ENCODE measurements at regions not wholly inside any gene's neighbourhood (a gene's known extent, or its start where the extent isn't known, plus 50 kb on each side); places are given as distances from the start of the nearest gene placed in this dataset.

DNA sequence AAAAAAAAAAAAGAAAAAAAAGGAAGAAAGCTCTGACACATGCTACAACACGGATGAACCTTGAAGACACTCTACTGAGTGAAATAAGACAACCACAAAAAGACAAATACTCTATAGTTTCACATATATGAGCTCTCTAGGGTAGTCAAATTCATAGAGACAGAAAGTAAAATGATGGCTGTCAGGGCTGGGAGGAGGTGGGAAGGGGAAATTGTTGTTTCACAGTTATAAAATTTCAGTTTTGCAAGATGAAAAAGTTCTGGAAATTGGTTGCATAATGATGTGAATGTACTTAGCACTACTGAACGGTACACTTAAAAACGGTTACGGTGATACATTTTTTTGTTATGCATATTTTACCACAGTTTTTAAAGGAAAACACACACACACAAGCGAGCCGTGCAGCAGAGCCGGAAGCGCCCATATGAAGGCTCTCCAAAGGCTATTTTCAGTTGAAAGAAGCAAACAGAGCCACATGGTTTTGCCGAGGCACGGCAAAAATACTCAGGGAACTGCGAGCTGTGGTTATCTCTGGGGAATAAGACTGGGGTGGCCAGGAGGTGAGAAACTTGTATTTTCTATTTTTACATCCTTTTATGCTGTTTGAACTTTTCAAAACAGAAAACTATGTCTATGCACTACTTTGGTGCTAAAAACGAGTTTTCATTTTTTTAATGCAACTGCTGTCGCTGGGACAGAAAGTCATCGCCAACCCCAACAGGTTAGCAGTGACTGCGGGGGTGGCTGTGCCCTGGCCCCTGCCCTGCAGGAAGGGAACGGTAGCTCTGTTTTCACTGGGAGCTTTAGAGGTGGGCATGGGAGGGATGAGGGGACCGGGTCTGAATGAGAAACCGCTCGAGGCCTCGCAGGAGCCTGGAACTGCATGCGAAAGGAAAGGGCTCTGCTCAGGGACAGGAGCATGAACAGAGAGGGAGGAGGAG is 132.9 kb downstream of the OAT start:
- no peak for DNase-seq

- DNase-seq, result no peak
Observed at GRCh38 chr10:124283949-124284250, 134.8 kb downstream of the OAT start.

- no peak for DNase-seq
Observed at GRCh38 chr10:124283215-124283948, 135.3 kb downstream of the OAT start.

DNA sequence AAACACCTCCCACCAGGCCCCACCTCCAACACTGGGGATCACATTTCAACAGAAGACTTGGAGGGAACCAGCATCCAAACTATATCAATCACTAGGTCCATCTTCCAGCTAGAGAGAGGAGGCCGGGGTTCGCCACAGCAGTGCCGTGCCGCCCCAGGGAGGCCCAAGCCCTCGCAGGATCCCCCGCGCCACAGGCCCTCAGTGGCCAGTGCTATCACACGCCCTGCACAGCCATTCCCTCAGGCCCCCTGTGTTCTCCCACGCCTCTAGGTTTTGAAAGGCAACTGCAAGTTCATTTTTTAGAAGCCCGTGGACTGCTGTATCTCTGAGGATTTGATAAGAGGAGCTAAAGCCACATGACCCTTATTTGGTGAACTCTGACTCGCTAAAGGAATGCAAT is 136.4 kb downstream of the OAT start:
- DNase-seq, result no peak

DNA sequence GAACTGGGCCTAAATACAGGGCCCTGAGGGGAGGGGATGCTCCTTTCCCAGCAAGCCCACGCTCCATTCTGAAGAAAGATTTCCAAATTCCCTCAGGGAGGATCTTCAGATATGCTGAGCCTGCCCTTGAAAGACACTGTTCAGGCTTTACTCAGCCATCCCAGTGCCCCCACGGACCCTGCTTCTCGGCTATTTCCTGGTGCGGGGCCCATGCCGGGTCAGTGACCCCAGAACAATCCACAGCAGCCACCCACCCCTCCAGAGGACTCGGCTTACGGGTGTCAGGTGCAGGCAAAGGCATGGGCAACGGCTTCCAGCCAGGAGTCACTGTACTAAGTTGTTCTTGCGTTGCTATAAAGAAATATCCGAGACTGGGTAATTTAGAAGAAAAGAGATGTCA is 137.1 kb downstream of the OAT start:
- DNase-seq, result no peak

- no peak for DNase-seq
Observed at GRCh38 chr10:124280916-124281315, 137.8 kb downstream of the OAT start.

DNA sequence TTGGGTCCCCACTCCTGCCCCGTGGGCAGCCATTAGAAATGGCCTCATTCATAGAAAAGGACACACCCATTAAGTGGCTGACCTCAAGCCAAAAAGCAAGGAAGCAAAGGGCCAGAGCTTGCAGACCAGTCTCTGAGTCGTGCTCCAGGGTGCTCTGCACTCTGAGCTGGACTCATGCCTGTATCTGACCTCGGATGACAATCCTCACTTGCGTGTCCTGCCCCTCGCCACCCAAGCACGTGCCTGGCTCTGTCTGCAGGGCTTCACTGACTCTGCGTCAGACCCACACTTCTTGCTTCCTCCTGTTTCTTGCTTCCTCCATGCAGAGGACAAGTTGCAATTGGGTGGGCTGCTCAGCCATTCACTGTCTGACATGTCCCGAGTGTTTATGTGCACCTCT is 138.8 kb downstream of the OAT start:
- DNase-seq, result no peak

GRCh38 chr10:124279298-124279697 is 139.4 kb downstream of the OAT start:
- DNase-seq, result no peak

GRCh38 chr10:124278356-124278755 is 140.4 kb downstream of the OAT start:
- no peak for DNase-seq

DNA sequence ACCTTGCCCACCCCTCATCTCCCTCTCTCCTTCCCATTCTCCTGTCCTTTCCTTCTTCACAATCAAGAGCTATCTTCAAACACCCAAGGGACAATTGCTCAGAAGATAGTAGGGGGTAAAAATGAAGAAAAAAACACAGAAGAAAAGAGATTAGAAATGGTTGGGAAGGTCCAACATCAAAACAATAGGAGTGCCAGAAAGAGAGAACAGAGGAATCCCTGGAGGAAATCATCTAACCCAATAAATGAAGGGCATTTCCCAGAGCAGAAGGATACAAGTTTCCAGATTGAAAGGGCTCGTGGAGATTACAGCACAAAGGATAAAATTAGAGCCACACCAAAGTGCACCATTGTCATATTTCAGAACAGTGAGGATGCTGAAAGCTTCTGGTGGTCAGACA is 145.6 kb downstream of the OAT start:
- DNase-seq, result no peak

GRCh38 chr10:124271676-124272075 is 147.0 kb downstream of the OAT start:
- no peak for DNase-seq

DNA sequence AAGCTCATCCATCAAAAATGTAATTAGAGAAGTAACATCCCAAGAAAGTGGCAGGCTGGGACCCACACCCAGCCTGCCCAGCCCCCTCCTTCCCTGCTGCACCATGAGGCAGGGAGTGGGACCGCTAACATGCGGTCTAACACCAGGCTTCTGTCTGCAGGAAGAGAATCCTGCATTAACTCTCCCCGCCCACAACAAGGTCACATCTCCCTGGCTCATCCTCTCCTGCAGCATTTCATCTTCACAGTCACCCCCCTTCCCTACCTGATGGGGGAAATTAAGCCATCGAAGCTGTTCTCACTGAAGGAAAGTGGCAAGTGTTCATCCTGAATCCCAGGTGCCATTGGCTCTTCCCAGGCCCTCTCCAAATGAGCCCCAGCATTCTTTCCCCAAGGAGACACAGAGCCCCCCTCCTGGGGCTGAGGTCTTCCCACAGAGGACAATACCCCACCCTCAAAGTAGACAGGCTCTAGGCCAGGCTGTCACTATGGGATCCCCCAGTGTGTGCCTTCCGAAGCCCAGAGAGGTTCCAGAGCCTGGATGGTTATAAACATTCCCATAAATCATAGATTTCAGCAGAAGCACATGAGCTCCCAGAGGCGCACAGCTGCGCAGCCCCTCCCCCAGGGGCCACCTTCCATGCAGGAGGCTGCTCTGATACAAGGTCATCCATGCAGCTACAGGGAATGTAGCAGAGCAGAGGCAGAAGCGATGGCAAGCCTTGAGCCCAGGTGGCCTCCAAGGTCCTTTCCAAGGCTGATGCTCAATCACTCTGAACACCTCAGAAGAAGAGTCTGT is 148.0 kb downstream of the OAT start:
- no peak for DNase-seq

DNA sequence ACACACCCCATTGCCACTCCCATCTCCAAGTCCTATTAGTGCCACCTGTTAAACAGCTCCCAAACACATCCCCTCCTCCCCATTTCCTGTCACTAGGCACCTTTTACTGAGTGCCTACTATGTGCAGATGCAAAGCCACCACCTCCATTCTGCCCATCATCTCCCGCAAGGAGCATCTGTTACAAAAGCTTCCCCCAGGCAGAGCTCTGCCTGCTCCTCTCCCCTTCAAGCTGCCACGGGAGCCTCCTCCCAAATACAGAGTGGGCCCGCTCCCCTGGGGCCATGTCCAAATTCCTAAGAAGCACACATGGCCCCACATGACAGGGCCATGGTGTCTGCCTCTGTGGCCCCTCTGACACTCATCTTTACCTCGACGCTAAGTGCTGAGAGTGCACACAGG is 149.7 kb downstream of the OAT start:
- no peak for DNase-seq

- no peak for DNase-seq
Observed at GRCh38 chr10:124267911-124268549, 150.7 kb downstream of the OAT start.

DNA sequence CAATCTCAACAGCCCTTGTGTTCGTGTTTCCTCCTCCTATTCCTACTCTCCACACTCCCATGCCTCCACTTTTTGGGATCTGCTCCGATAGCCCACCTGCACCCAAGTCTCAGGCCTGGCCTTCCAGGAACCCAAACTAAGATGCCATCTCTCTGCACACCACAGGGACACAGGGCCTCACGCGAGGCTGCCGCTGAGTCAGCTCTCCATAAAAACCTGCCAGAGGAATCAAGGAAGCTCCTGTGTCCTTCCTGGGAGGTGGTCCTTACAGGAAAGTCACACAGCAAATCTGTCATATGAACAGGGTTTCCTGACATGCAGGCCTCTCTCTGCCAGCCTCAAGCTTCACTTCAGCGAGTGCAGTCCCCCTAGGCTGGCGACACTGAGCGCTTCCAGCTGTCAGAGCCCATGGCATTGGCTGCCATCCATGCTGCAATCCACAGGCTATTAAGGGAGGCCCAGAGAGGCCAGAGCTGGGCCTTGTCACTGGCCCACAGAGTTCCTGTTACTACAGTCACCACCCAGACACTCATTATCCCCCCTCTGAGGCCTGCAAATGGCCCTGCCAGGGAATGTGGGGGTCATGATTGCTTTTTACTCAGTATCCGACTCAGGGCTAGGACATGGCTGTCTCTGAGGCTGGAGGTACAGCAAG is 151.4 kb downstream of the OAT start:
- no peak for DNase-seq

GRCh38 chr10:124266468-124267230 is 152.1 kb downstream of the OAT start:
- DNase-seq, result no peak

GRCh38 chr10:124265776-124266467 is 152.8 kb downstream of the OAT start:
- DNase-seq, result no peak

DNA sequence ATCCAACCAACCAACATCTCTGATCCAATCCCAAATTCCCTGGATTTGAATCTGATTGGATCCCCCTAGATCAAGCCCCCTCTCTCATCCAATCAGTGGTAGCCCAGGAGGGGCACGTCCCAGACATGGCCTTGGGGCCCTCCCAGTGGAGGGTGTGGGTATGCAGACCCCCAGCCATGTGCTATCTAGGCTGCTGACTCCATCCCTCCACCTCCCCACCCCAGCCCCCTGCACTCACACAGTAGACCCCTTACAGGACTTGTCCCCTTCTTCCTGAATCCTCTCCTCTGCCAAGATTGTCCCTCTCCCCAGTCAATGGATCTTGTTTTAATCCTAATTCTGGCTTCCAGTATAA is 153.4 kb downstream of the OAT start:
- no peak for DNase-seq

DNA sequence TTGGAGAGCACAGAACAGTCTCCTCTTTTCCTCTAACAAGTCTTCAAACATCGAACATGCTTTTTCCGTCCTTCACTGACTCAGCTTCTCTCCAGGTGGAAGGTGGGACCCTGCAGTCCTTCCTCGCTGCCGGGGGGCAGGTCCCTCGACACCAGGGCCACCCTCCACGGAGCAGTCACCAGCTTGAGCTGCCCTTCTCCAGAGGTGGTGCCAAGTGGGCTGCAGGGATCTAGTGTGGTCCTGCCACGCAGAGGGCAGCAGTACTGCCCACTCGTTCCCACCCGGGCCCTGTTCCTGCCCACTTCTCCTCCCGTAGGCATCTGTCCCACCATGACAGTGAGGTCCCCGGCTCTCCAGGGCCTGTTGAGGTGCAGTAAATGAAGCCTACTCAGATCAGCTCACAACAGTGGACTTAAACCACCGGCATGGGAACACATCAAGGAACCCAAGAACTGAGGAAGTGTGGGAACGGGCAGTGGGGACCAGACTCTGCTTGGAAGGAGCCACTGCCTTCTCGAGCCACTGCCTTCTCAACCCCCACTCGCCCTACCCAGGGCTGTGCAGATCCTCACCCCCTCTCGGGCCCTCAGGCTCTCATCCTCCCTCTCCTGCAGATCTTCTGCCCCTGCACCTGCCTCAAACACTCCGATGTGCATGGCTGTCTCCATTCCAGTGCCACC is 153.9 kb downstream of the OAT start:
- no peak for DNase-seq

GRCh38 chr10:124264271-124264670 is 154.5 kb downstream of the OAT start:
- no peak for DNase-seq

DNA sequence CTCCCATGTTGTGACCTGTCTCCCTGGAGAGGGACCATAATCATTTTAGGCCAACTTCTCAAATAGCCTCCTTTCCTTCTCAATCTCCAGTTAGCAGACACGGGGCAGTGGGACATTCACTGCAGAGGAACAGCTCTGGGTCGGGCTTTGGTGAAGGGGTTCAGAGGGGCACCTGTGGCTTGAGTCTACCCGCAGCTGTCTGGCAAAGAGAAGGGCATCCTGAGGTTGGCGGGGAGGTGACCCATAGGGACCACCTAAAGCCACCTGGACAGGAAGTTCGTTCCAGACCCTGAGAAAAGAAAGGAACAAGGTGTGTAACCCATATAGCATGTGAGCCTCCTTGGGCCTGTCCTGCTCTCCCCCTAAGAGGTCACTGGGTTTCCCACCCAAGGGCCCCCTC is 155.0 kb downstream of the OAT start:
- no peak for DNase-seq
